H1 (cell line): ENCODE measurements at regions not wholly inside any gene's neighbourhood (a gene's known extent, or its start where the extent isn't known, plus 50 kb on each side); places are given as distances from the start of the nearest gene placed in this dataset.

ENCODE experiments used
- CTCF ChIA-PET: fragments of 300-600 bp; sonication (Branson Sonifier 250); formaldehyde crosslinking; loops from one replicate; lab custom pipeline; 2021; ENCODE audit not compliant: partially characterized antibody; lab: Charles Lee
- POLR2A ChIA-PET: fragments of 300-600 bp; sonication (Branson Sonifier 250); formaldehyde crosslinking; loops from one replicate; lab custom pipeline; 2021; ENCODE audit warnings: inconsistent platforms; ENCODE audit not compliant: partially characterized antibody; lab: Charles Lee
- DNase-seq, 2 experiments: peaks; one replicate each; pipeline versions ENCODE4 v3.0.0 to v3.0.0-alpha.2; 2010 to 2022; ENCODE audit warnings: low spot score in 2 of 2, low read depth in 1 of 2, mixed read lengths in 1 of 2
- FAIRE-seq: peaks from 2 replicates; lab custom pipeline; 2011; peaks lifted over from hg19 to GRCh38; lab: Jason Lieb, UNC
- H2AFZ ChIP-seq: 2 replicates; pipeline ENCODE4 v1.8.1; 2012; ENCODE audit warnings: low read length, inconsistent platforms
- H2AK5ac ChIP-seq: 2 replicates; pipeline ENCODE4 v1.6.1; 2013; ENCODE audit warnings: low read depth, low read length
- H2BK120ac ChIP-seq: replicated peaks from 2 replicates; pipeline ENCODE3; 2013; ENCODE audit warnings: low read depth, low read length, inconsistent platforms
- H2BK12ac ChIP-seq: 2 replicates; pipeline ENCODE4 v1.6.1; 2013; ENCODE audit warnings: low read depth, low read length
- H2BK15ac ChIP-seq: 2 replicates; pipeline ENCODE4 v1.6.1; 2013; ENCODE audit warnings: low read length
- H2BK20ac ChIP-seq: 2 replicates; pipeline ENCODE4 v1.6.1; 2013; ENCODE audit warnings: low read length
- H2BK5ac ChIP-seq: 2 replicates; pipeline ENCODE4 v1.6.1; 2013; ENCODE audit warnings: low read depth, low read length
- H3K14ac ChIP-seq: 2 replicates; pipeline ENCODE4 v1.6.1; 2013; ENCODE audit warnings: inconsistent platforms; ENCODE audit not compliant: insufficient read length
- H3K18ac ChIP-seq: 2 replicates; pipeline ENCODE4 v1.6.1; 2013; ENCODE audit warnings: low read length; ENCODE audit errors: extremely low read depth
- H3K23ac ChIP-seq: 2 replicates; pipeline ENCODE4 v1.6.1; 2013; ENCODE audit warnings: inconsistent platforms; ENCODE audit not compliant: insufficient read length
- H3K23me2 ChIP-seq: 2 replicates; pipeline ENCODE4 v1.6.1; 2013; ENCODE audit warnings: low read depth, low read length
- H3K27ac ChIP-seq: 2 replicates; pipeline ENCODE4 v1.6.1; 2011; ENCODE audit warnings: low read depth, low read length, inconsistent platforms
- H3K27me3 ChIP-seq, 4 experiments: replicated peaks in 1 of 4; 1 replicate in 1 of 4; 2 replicates in 3 of 4; pipeline versions ENCODE4 v1.6.1 to v1.8.1; 2011 to 2013; ENCODE audit warnings: low read length in 3 of 4, mild to moderate bottlenecking in 3 of 4, inconsistent platforms in 2 of 4, mixed read lengths in 2 of 4, moderate library complexity in 1 of 4; ENCODE audit not compliant: control insufficient read depth in 3 of 4, insufficient read depth in 3 of 4; ENCODE audit errors: extremely low read depth in 1 of 4
- H3K36me3 ChIP-seq, 4 experiments: 2 replicates each; pipeline versions ENCODE4 v1.6.1 to v1.8.1; 2011 to 2013; ENCODE audit warnings: mild to moderate bottlenecking in 4 of 4, low read length in 3 of 4, moderate library complexity in 2 of 4, control low read depth in 1 of 4, inconsistent platforms in 1 of 4; ENCODE audit not compliant: insufficient read depth in 4 of 4, control insufficient read depth in 2 of 4
- H3K4ac ChIP-seq: replicated peaks from 2 replicates; pipeline ENCODE3; 2013; ENCODE audit warnings: low read length, low read depth, mixed read lengths, inconsistent platforms; ENCODE audit not compliant: insufficient read length
- H3K4me1 ChIP-seq, 4 experiments: replicated peaks in 1 of 4; 1 replicate in 1 of 4; 2 replicates in 3 of 4; pipeline versions ENCODE4 v1.6.1 to v1.8.1; 2011 to 2013; ENCODE audit warnings: low read length in 3 of 4, inconsistent platforms in 2 of 4, mixed read lengths in 1 of 4; ENCODE audit not compliant: insufficient read depth in 4 of 4, control insufficient read depth in 3 of 4
- H3K4me2 ChIP-seq, 2 experiments: 2 replicates each; pipeline versions ENCODE4 v1.6.1 to v1.8.1; 2011 to 2013; ENCODE audit warnings: low read depth in 2 of 2, low read length in 2 of 2, control low read depth in 1 of 2, inconsistent platforms in 1 of 2, mild to moderate bottlenecking in 1 of 2; ENCODE audit not compliant: insufficient read depth in 1 of 2
- H3K4me3 ChIP-seq, 4 experiments: fragments of 200-600, 300-600 bp in 1 of 4; sonication (generic), shearing (Covaris generic), sonication (Bioruptor Twin) in 1 of 4; 2 replicates each; pipeline versions ENCODE4 v1.5.1 to v1.8.1; 2011 to 2016; ENCODE audit warnings: low read length in 4 of 4, low read depth in 3 of 4, control low read depth in 2 of 4, inconsistent platforms in 2 of 4, mild to moderate bottlenecking in 2 of 4, mixed read lengths in 1 of 4, moderate library complexity in 1 of 4; ENCODE audit not compliant: insufficient read depth in 2 of 4; ENCODE audit errors: extremely low read depth in 1 of 4
- H3K56ac ChIP-seq: replicated peaks from 2 replicates; pipeline ENCODE3; 2013; ENCODE audit warnings: low read depth, mild to moderate bottlenecking, mixed read lengths, low read length, inconsistent platforms; ENCODE audit not compliant: insufficient read length
- H3K79me1 ChIP-seq: 2 replicates; pipeline ENCODE4 v1.6.1; 2013; ENCODE audit warnings: low read depth, low read length, control low read depth
- H3K79me2 ChIP-seq, 2 experiments: 2 replicates each; pipeline versions ENCODE4 v1.6.1 to v1.8.1; 2012 to 2013; ENCODE audit warnings: low read length in 2 of 2, mild to moderate bottlenecking in 2 of 2, inconsistent platforms in 1 of 2; ENCODE audit not compliant: insufficient read depth in 2 of 2, control insufficient read depth in 1 of 2
- H3K9ac ChIP-seq, 4 experiments: replicated peaks in 1 of 4; 1 replicate in 1 of 4; 2 replicates in 3 of 4; pipeline versions ENCODE4 v1.6.1 to v1.8.1; 2011 to 2013; ENCODE audit warnings: low read depth in 3 of 4, low read length in 3 of 4, control low read depth in 2 of 4, mild to moderate bottlenecking in 2 of 4, moderate library complexity in 2 of 4, inconsistent platforms in 1 of 4; ENCODE audit errors: extremely low read depth in 1 of 4
- H3K9me3 ChIP-seq, 2 experiments: 2 replicates each; pipeline versions ENCODE4 v1.6.1 to v1.8.1; 2012 to 2013; ENCODE audit warnings: mild to moderate bottlenecking in 2 of 2, moderate library complexity in 2 of 2, control low read depth in 1 of 2, inconsistent platforms in 1 of 2, low read depth in 1 of 2, low read length in 1 of 2, mixed read lengths in 1 of 2; ENCODE audit not compliant: insufficient read depth in 2 of 2
- H4K20me1 ChIP-seq, 2 experiments: replicated peaks in 1 of 2; 2 replicates each; pipeline versions ENCODE3 to v1.8.1; 2011 to 2013; ENCODE audit warnings: inconsistent platforms in 2 of 2, low read length in 2 of 2, mild to moderate bottlenecking in 1 of 2; ENCODE audit not compliant: insufficient read depth in 2 of 2, control insufficient read depth in 1 of 2
- H4K5ac ChIP-seq: 2 replicates; pipeline ENCODE4 v1.6.1; 2013; ENCODE audit warnings: low read length, low read depth, mixed read lengths, inconsistent platforms; ENCODE audit not compliant: insufficient read length
- H4K8ac ChIP-seq: 2 replicates; pipeline ENCODE4 v1.8.0; 2013; ENCODE audit warnings: mild to moderate bottlenecking, moderate library complexity, low read length, inconsistent platforms; ENCODE audit not compliant: insufficient read depth; ENCODE audit errors: extremely low read depth
- H4K91ac ChIP-seq: replicated peaks from 2 replicates; pipeline ENCODE3; 2013; ENCODE audit warnings: low read length, mixed read lengths, inconsistent platforms; ENCODE audit not compliant: insufficient read length
- BACH1 ChIP-seq: IDR thresholded peaks from 2 replicates; pipeline ENCODE4 v1.6.1; 2012; ENCODE audit warnings: low read length, improper control_type of control experiment
- CREB1 ChIP-seq: IDR thresholded peaks from 2 replicates; pipeline ENCODE4 v1.6.1; 2012; ENCODE audit warnings: inconsistent platforms
- CTBP2 ChIP-seq: IDR thresholded peaks from 2 replicates; pipeline ENCODE4 v1.7.0; 2011; ENCODE audit warnings: borderline replicate concordance, mild to moderate bottlenecking, moderate library complexity, mixed read lengths, low read length; ENCODE audit not compliant: insufficient read depth, insufficient read length
- GABPA ChIP-seq: IDR thresholded peaks from 2 replicates; pipeline ENCODE4 v1.6.1; 2011; ENCODE audit warnings: mild to moderate bottlenecking, low read length, moderate library complexity, borderline replicate concordance; ENCODE audit not compliant: insufficient read depth
- KDM1A ChIP-seq: fragments of 200-600, 300-600 bp; sonication (generic); IDR thresholded peaks from 2 replicates; pipeline ENCODE4 v1.7.1; 2016; ENCODE audit warnings: mild to moderate bottlenecking, low read length, borderline replicate concordance
- KDM5A ChIP-seq: fragments of 200-600 bp; IDR thresholded peaks from 2 replicates; pipeline ENCODE4 v1.7.1; 2012; ENCODE audit warnings: mild to moderate bottlenecking, low read length, inconsistent platforms, mixed read lengths
- NANOG ChIP-seq: IDR thresholded peaks from 2 replicates; pipeline ENCODE4 v1.6.1; 2011; ENCODE audit warnings: low read length, low read depth, mild to moderate bottlenecking, inconsistent platforms; ENCODE audit not compliant: insufficient read depth, poor library complexity, severe bottlenecking
- SP2 ChIP-seq: IDR thresholded peaks from 2 replicates; pipeline ENCODE4 v1.6.1; 2012; ENCODE audit warnings: mild to moderate bottlenecking, low read length, inconsistent platforms
- TBP ChIP-seq: IDR thresholded peaks from 2 replicates; pipeline ENCODE4 v1.6.1; 2011; ENCODE audit warnings: low read depth, low read length, improper control_type of control experiment
- TCF12 ChIP-seq: IDR thresholded peaks from 2 replicates; pipeline ENCODE4 v1.6.1; 2011; ENCODE audit warnings: low read depth, mild to moderate bottlenecking, low read length
- WGBS, 2 experiments: shearing (Covaris generic) in 1 of 2; methylation state at CpG; one replicate each; pipeline versions ENCODE4 v1.1.6 to v1.1.7; 2013 to 2015; ENCODE audit warnings: low lambda C conversion rate in 2 of 2, mixed read lengths in 2 of 2, inconsistent platforms in 1 of 2, low coverage in 1 of 2, missing lambda C conversion rate in 1 of 2; ENCODE audit not compliant: insufficient replicate concordance in 2 of 2, insufficient coverage in 1 of 2, insufficient read length in 1 of 2; ENCODE audit errors: extremely low coverage in 1 of 2, missing lambda C conversion rate in 1 of 2; 5-methylcytosine and 5-hydroxymethylcytosine counted together
- TF ChIP-seq, protein P1 (sequence below): IDR thresholded peaks from 2 replicates; pipeline ENCODE4 v1.6.1; 2011; ENCODE audit warnings: low read length, improper control_type of control experiment
- TF ChIP-seq, protein P2 (sequence below): IDR thresholded peaks from 2 replicates; pipeline ENCODE4 v1.6.1; 2012; ENCODE audit warnings: inconsistent platforms

DNA sequence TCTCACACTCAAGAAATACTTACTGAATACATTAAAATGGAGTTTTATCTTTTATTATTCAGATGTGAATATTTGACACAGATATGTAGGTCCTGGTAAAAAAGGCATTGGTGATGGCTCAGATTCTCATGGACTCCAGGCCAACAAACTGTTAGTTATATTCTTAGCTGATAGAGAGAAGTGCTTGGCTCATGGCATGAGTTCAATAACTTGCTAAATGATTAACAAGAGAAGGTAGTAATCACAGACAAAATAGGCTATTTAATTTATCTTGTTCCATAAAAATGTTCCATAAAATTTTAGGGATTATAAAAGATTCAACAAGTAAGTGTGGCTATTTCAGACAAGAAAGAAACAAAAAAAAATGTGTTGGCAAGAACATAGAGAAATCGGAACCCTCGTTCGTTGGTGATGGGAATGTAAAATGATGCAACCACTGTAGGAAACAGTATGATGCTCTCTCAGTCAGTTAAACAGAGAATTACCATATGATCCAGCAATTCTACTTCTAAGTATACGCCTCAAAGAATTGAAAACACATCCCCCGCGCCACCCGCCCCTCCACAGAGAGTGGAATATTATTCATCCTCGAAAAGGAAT is 737.8 kb upstream of the ADAMTS5 start:
- no peak overlapping the region for H2BK120ac ChIP-seq
- no peaks in the 10 kb centered on the region for H3K79me2 ChIP-seq
- H2BK15ac ChIP-seq = no peak overlapping the region
- WGBS, 2 experiments = 93% methylated on average over 8 of the region's 8 CpGs; no CpG with 5 or more reads in 1 of the 2 experiments
- H4K91ac ChIP-seq = no peak overlapping the region
- H3K27me3 ChIP-seq = no peaks in the 10 kb centered on the region
- H3K27ac ChIP-seq = no peak overlapping the region
- ChIA-PET POLR2A (no interaction called here), CTCF (interaction anchor here (1.0 to 2.5 kb wide), 4 partner anchors 12 to 1041 kb away, joined by 3 to 13 read pairs (median 6); no protein-coding TSS in a partner anchor)
- no peaks in the 10 kb centered on the region for H4K20me1 ChIP-seq
- H3K36me3 ChIP-seq = no peaks in the 10 kb centered on the region
- TF ChIP-seq NANOG (no peak), CTBP2 (no peak), CREB1 (no peak), GABPA (no peak), BACH1 (no peak), TBP (no peak), TCF12 (no peak), KDM5A (no peak), KDM1A (no peak), SP2 (no peak)
- TF ChIP-seq, protein P1, sequence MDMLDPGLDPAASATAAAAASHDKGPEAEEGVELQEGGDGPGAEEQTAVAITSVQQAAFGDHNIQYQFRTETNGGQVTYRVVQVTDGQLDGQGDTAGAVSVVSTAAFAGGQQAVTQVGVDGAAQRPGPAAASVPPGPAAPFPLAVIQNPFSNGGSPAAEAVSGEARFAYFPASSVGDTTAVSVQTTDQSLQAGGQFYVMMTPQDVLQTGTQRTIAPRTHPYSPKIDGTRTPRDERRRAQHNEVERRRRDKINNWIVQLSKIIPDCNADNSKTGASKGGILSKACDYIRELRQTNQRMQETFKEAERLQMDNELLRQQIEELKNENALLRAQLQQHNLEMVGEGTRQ = no peak
- TF ChIP-seq, protein P2, sequence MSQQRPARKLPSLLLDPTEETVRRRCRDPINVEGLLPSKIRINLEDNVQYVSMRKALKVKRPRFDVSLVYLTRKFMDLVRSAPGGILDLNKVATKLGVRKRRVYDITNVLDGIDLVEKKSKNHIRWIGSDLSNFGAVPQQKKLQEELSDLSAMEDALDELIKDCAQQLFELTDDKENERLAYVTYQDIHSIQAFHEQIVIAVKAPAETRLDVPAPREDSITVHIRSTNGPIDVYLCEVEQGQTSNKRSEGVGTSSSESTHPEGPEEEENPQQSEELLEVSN = no peak
- no peak overlapping the region for H4K8ac ChIP-seq
- no peaks in the 10 kb centered on the region for H3K4me1 ChIP-seq
- no peak overlapping the region for H2BK20ac ChIP-seq
- no peak overlapping the region for H3K4ac ChIP-seq
- FAIRE-seq = no peak
- H3K23ac ChIP-seq = no peak overlapping the region
- H3K14ac ChIP-seq = no peak overlapping the region
- no peaks in the 10 kb centered on the region for H3K9me3 ChIP-seq
- H3K9ac ChIP-seq = no peak overlapping the region
- no peak overlapping the region for H3K4me3 ChIP-seq
- no peak overlapping the region for H3K56ac ChIP-seq
- H3K18ac ChIP-seq = no peak overlapping the region
- H3K79me1 ChIP-seq = no peaks in the 10 kb centered on the region
- H4K5ac ChIP-seq = no peak overlapping the region
- no peak overlapping the region for H3K4me2 ChIP-seq
- H2AK5ac ChIP-seq = no peak overlapping the region
- no peak overlapping the region for H2AFZ ChIP-seq
- DNase-seq = no peak
- H2BK5ac ChIP-seq = no peak overlapping the region
- no peaks in the 10 kb centered on the region for H3K23me2 ChIP-seq
- H2BK12ac ChIP-seq = no peak overlapping the region
